Neural cell (in vitro differentiated cells): ENCODE measurements at regions not wholly inside any gene's neighbourhood (a gene's known extent, or its start where the extent isn't known, plus 50 kb on each side); places are given as distances from the start of the nearest gene placed in this dataset.

Experiments used
- H2AFZ ChIP-seq: fragments of 200-600, 300-800 bp; sonication (generic), shearing (Covaris generic); 2 replicates; pipeline ENCODE4 v1.6.0; 2014; ENCODE audit warnings: low read depth, mild to moderate bottlenecking, antibody characterized with exemption, low read length, moderate library complexity
- H3F3A ChIP-seq: fragments of 200-600 bp; shearing (Covaris generic); 2 replicates; pipeline ENCODE4 v1.6.1; 2016; ENCODE audit warnings: mild to moderate bottlenecking, moderate library complexity, mixed read lengths, antibody characterized with exemption, low read length; ENCODE audit not compliant: insufficient read depth, poor library complexity, severe bottlenecking
- H3K27ac ChIP-seq: fragments of 200-600, 300-800 bp; sonication (generic), shearing (Covaris generic); 2 replicates; pipeline ENCODE4 v1.5.1; 2014; ENCODE audit warnings: mild to moderate bottlenecking, low read length, moderate library complexity
- H3K27me3 ChIP-seq: fragments of 300-800, 200-600 bp; sonication (generic), shearing (Covaris generic); 2 replicates; pipeline ENCODE4 v1.6.0; 2014; ENCODE audit warnings: mild to moderate bottlenecking, low read depth, low read length, moderate library complexity; ENCODE audit not compliant: insufficient read depth
- H3K36me3 ChIP-seq: fragments of 300-800, 200-600 bp; sonication (generic), shearing (Covaris generic); 2 replicates; pipeline ENCODE4 v1.5.1; 2014; ENCODE audit warnings: mild to moderate bottlenecking, antibody characterized with exemption, low read length, moderate library complexity; ENCODE audit not compliant: insufficient read depth
- H3K4me2 ChIP-seq: fragments of 300-800, 200-600 bp; sonication (generic), shearing (Covaris generic); 2 replicates; pipeline ENCODE4 v1.6.0; 2014; ENCODE audit warnings: mild to moderate bottlenecking, low read length
- H3K4me3 ChIP-seq: fragments of 300-800, 200-600 bp; sonication (generic), shearing (Covaris generic); 2 replicates; pipeline ENCODE4 v1.5.1; 2014; ENCODE audit warnings: mild to moderate bottlenecking, low read length, moderate library complexity
- H3K79me2 ChIP-seq: fragments of 200-600 bp; shearing (Covaris generic); replicated peaks from 2 replicates; pipeline ENCODE4 v1.6.0; 2014; ENCODE audit warnings: mild to moderate bottlenecking, low read length, moderate library complexity; ENCODE audit not compliant: insufficient read depth
- H3K9ac ChIP-seq: fragments of 300-800, 200-600 bp; sonication (generic), shearing (Covaris generic); 2 replicates; pipeline ENCODE4 v1.6.1; 2016; ENCODE audit warnings: mild to moderate bottlenecking, low read length, mixed read lengths
- H3K9me2 ChIP-seq: fragments of 200-600 bp; shearing (Covaris generic); 2 replicates; pipeline ENCODE4 v1.6.1; 2016; ENCODE audit warnings: mild to moderate bottlenecking, low read length, mixed read lengths; ENCODE audit not compliant: insufficient read depth
- H3K9me3 ChIP-seq: fragments of 200-600, 300-800 bp; sonication (generic), shearing (Covaris generic); 2 replicates; pipeline ENCODE4 v1.6.1; 2016; ENCODE audit warnings: mild to moderate bottlenecking, mixed run types, low read length, moderate library complexity, mixed read lengths
- H4K20me1 ChIP-seq: fragments of 200-600 bp; shearing (Covaris generic); 2 replicates; pipeline ENCODE4 v1.6.1; 2016; ENCODE audit warnings: mild to moderate bottlenecking, mixed run types; ENCODE audit not compliant: insufficient read depth
- EP300 ChIP-seq: fragments of 450-650 bp; conservative IDR thresholded peaks from 2 replicates; pipeline ENCODE4 v1.6.1; 2014; ENCODE audit warnings: antibody characterized with exemption, mild to moderate bottlenecking, moderate library complexity; ENCODE audit not compliant: poor library complexity, severe bottlenecking
- EZH2 ChIP-seq: fragments of 200-600, 300-800 bp; shearing (Covaris generic), sonication (generic); IDR thresholded peaks from 2 replicates; pipeline ENCODE4 v1.6.1; 2014; ENCODE audit warnings: antibody characterized with exemption, low read length, borderline replicate concordance, mild to moderate bottlenecking; ENCODE audit not compliant: insufficient read depth, poor library complexity, severe bottlenecking
- MXI1 ChIP-seq: fragments of 450-650 bp; conservative IDR thresholded peaks from 2 replicates; pipeline ENCODE4 v1.6.1; 2014; ENCODE audit warnings: antibody characterized with exemption, mild to moderate bottlenecking; ENCODE audit not compliant: poor library complexity, severe bottlenecking
- POLR2AphosphoS5 ChIP-seq: IDR thresholded peaks from 2 replicates; pipeline ENCODE4 v1.6.1; 2012
- RAD21 ChIP-seq: fragments of 450-650 bp; conservative IDR thresholded peaks from 2 replicates; pipeline ENCODE4 v1.6.1; 2014; ENCODE audit warnings: antibody characterized with exemption, mild to moderate bottlenecking, moderate library complexity
- SMC3 ChIP-seq: fragments of 450-650 bp; conservative IDR thresholded peaks from 2 replicates; pipeline ENCODE4 v1.6.1; 2014; ENCODE audit warnings: antibody characterized with exemption, mild to moderate bottlenecking, moderate library complexity; ENCODE audit not compliant: poor library complexity
- TAF1 ChIP-seq: IDR thresholded peaks from 2 replicates; pipeline ENCODE4 v1.6.1; 2012; ENCODE audit warnings: low read depth
- TF ChIP-seq, protein P1 (sequence below): fragments of 450-650 bp; IDR thresholded peaks from 2 replicates; pipeline ENCODE4 v1.5.1; 2014; ENCODE audit warnings: antibody characterized with exemption, mild to moderate bottlenecking, moderate library complexity; ENCODE audit not compliant: poor library complexity, severe bottlenecking
- TF ChIP-seq, protein P2 (sequence below): IDR thresholded peaks from 2 replicates; pipeline ENCODE4 v1.6.1; 2012; ENCODE audit warnings: borderline replicate concordance

DNA sequence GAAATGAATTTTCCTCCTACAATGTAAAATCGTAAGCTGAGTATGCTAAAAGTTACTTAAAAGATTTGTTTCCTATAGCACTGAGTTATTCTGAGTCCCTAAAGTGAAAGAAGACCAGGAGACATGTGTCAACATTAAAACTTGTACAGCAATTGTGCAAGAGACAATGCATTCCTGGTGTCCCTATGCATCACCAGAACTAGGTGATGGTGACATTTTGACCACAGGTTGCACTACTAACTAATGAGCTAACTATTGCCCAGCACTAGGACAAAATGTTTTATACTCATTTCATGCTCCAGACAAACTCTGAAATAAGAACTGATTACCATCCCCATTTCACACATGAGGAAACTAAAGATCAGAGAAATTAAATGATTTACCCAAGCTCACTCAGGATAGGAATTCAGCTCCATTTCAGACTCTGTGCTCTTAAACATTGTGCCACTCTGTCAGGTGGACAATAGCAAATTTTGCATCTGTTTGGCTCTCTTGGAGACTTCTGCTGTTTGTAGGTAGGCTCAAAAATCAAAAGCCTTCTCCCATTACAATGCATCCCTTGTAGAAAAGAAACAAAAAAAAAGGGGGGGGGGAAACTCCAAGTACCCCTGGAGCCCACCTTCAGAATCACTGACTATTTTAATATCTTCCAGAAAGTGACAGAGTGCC lies 269.2 kb downstream of the ACTL7B start:
- Histone ChIP-seq H3K27ac (no peak overlapping the region), H3K9me3 (no peaks in the 10 kb centered on the region), H3K9me2 (no peaks in the 10 kb centered on the region), H3K79me2 (no peaks in the 10 kb centered on the region), H2AFZ (no peak overlapping the region), H3K9ac (no peak overlapping the region), H3F3A (no peaks in the 10 kb centered on the region), H3K36me3 (no peaks in the 10 kb centered on the region), H3K27me3 (no peaks in the 10 kb centered on the region), H4K20me1 (no peaks in the 10 kb centered on the region), H3K4me2 (no peak overlapping the region), H3K4me3 (no peak overlapping the region)
- no peak for TF ChIP-seq TAF1

- Histone ChIP-seq H3K36me3 (no peaks in the 10 kb centered on the region), H3K79me2 (no peaks in the 10 kb centered on the region), H3K27ac (no peak overlapping the region), H3K9ac (no peak overlapping the region), H3K4me3 (no peak overlapping the region), H4K20me1 (no peaks in the 10 kb centered on the region), H3K27me3 (no peaks in the 10 kb centered on the region), H3F3A (no peaks in the 10 kb centered on the region), H2AFZ (no peak overlapping the region), H3K9me2 (no peaks in the 10 kb centered on the region), H3K9me3 (no peaks in the 10 kb centered on the region), H3K4me2 (no peak overlapping the region)
- TF ChIP-seq, protein P1, sequence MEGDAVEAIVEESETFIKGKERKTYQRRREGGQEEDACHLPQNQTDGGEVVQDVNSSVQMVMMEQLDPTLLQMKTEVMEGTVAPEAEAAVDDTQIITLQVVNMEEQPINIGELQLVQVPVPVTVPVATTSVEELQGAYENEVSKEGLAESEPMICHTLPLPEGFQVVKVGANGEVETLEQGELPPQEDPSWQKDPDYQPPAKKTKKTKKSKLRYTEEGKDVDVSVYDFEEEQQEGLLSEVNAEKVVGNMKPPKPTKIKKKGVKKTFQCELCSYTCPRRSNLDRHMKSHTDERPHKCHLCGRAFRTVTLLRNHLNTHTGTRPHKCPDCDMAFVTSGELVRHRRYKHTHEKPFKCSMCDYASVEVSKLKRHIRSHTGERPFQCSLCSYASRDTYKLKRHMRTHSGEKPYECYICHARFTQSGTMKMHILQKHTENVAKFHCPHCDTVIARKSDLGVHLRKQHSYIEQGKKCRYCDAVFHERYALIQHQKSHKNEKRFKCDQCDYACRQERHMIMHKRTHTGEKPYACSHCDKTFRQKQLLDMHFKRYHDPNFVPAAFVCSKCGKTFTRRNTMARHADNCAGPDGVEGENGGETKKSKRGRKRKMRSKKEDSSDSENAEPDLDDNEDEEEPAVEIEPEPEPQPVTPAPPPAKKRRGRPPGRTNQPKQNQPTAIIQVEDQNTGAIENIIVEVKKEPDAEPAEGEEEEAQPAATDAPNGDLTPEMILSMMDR, result no peak
- TF ChIP-seq EP300, result peak; percentile 73
- peak; percentile 56 for TF ChIP-seq POLR2AphosphoS5
Observed at GRCh38 chr9:108584860-108585259, 270.9 kb downstream of the ACTL7B start.

DNA sequence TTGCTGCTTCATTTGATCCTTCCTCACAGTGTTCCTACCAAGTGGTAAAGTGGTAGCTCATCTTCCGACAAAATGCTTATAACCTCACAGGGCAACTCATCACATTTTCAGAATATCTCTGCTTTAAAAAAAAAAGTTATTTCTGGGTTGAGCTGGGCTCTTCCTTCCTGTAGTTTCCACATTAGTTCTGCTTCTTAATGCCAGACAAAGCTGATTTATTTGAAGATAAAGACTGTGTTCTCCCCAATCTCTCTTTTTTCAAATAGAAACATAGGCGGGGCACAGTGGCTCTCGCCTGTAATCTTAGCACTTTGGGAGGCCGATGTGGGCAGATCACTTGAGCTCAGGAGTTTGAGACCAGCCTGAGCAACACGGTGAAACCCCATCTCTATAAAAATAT lies 273.1 kb downstream of the ACTL7B start:
- no peaks in the 10 kb centered on the region for H3K27me3 ChIP-seq
- H3K9me2 ChIP-seq, result no peaks in the 10 kb centered on the region
- no peaks in the 10 kb centered on the region for H3K9me3 ChIP-seq
- no peak overlapping the region for H3K9ac ChIP-seq
- TF ChIP-seq SMC3 (no peak), EP300 (no peak), MXI1 (no peak), EZH2 (no peak), TAF1 (no peak), POLR2AphosphoS5 (no peak), RAD21 (no peak)
- TF ChIP-seq, protein P1, result no peak
- TF ChIP-seq, protein P2, sequence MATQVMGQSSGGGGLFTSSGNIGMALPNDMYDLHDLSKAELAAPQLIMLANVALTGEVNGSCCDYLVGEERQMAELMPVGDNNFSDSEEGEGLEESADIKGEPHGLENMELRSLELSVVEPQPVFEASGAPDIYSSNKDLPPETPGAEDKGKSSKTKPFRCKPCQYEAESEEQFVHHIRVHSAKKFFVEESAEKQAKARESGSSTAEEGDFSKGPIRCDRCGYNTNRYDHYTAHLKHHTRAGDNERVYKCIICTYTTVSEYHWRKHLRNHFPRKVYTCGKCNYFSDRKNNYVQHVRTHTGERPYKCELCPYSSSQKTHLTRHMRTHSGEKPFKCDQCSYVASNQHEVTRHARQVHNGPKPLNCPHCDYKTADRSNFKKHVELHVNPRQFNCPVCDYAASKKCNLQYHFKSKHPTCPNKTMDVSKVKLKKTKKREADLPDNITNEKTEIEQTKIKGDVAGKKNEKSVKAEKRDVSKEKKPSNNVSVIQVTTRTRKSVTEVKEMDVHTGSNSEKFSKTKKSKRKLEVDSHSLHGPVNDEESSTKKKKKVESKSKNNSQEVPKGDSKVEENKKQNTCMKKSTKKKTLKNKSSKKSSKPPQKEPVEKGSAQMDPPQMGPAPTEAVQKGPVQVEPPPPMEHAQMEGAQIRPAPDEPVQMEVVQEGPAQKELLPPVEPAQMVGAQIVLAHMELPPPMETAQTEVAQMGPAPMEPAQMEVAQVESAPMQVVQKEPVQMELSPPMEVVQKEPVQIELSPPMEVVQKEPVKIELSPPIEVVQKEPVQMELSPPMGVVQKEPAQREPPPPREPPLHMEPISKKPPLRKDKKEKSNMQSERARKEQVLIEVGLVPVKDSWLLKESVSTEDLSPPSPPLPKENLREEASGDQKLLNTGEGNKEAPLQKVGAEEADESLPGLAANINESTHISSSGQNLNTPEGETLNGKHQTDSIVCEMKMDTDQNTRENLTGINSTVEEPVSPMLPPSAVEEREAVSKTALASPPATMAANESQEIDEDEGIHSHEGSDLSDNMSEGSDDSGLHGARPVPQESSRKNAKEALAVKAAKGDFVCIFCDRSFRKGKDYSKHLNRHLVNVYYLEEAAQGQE, result no peak
- H3F3A ChIP-seq, result no peaks in the 10 kb centered on the region
- no peak overlapping the region for H3K4me2 ChIP-seq
- no peaks in the 10 kb centered on the region for H3K36me3 ChIP-seq
- no peaks in the 10 kb centered on the region for H3K79me2 ChIP-seq
- H3K27ac ChIP-seq, result no peak overlapping the region
- H4K20me1 ChIP-seq, result no peaks in the 10 kb centered on the region
- H3K4me3 ChIP-seq, result no peak overlapping the region
- no peak overlapping the region for H2AFZ ChIP-seq
